ENCODE measurements at regions not wholly inside any gene's neighbourhood (a gene's known extent, or its start where the extent isn't known, plus 50 kb on each side); places are given as distances from the start of the nearest gene placed in this dataset.

DNA sequence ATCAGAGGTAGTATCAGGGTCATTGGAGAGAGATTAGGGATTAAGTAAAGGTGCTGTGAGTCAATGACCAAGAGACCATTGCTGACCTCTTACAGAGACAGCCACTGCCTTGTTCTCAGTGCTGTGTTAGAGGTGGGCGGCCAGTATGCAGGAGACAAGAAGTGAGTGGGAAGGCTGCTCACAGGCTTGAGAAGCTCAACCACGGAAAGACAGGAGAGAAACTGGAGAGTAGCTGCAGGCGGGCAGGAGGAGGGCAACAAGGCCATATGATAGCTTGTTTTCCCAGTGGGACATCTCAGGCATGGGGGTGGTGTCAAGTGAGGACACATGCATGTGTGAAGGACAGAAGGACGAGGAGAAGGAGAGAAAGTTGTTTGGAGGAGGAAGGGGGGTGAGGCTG lies 237.3 kb downstream of the PDCD6IP start:
- Histone ChIP-seq H3K27me3 (ENCODE audit: control insufficient read depth, extremely low read depth, insufficient read depth, low read length) (no peaks in the 10 kb centered on the region), H2AFZ (ENCODE audit: control insufficient read depth, low read length) (no peak overlapping the region), H3K36me3 (ENCODE audit: control insufficient read depth in 2 of 2, extremely low read depth in 1 of 2, insufficient read depth in 2 of 2, low read length in 2 of 2) (no peaks in the 10 kb centered on the region), H3K4me3 (ENCODE audit: control insufficient read depth in 2 of 3, extremely low read depth in 1 of 3, insufficient read depth in 2 of 3, low read depth in 1 of 3, low read length in 3 of 3) (no peak overlapping the region), H3K79me2 (ENCODE audit: control insufficient read depth, insufficient read depth, low read length) (no peaks in the 10 kb centered on the region), H3K27ac (ENCODE audit: control insufficient read depth, insufficient read depth, low read length) (no peak overlapping the region), H3K9me3 (ENCODE audit: control insufficient read depth, low read depth, low read length) (no peaks in the 10 kb centered on the region), H3K9me1 (ENCODE audit: control insufficient read depth, extremely low read depth, insufficient read depth, low read length) (no peaks in the 10 kb centered on the region), H3K4me2 (ENCODE audit: control insufficient read depth, extremely low read depth, insufficient read depth, low read depth, low read length) (no peak overlapping the region), H3K4me1 (ENCODE audit: control insufficient read depth, extremely low read depth, insufficient read depth, low read length) (no peaks in the 10 kb centered on the region), H3K9ac (ENCODE audit: control insufficient read depth, extremely low read depth, insufficient read depth, low read length) (no peak overlapping the region), H4K20me1 (ENCODE audit: control insufficient read depth, extremely low read depth, insufficient read depth, low read length) (no peaks in the 10 kb centered on the region)
- DNase-seq (ENCODE audit: low read depth, low spot score) (no peak), FAIRE-seq (no peak)
- no peak for TF ChIP-seq CTCF (optimal IDR thresholded peaks at IDR 0.05 in 1 of 3, IDR thresholded peaks at IDR 0.05 in 1 of 3, conservative IDR thresholded peaks at IDR 0.05 in 1 of 3; ENCODE audit: extremely low read depth in 1 of 3, insufficient read depth in 2 of 3, low read length in 3 of 3)
- no peak for TF ChIP-seq EZH2 (IDR thresholded peaks at IDR 0.05; ENCODE audit: low read length)
- dilution Hi-C loops (cut with MboI; ENCODE audit: extremely low pct_ligation_motif_present, low sequenced_read_pairs), result no loop called here

DNA sequence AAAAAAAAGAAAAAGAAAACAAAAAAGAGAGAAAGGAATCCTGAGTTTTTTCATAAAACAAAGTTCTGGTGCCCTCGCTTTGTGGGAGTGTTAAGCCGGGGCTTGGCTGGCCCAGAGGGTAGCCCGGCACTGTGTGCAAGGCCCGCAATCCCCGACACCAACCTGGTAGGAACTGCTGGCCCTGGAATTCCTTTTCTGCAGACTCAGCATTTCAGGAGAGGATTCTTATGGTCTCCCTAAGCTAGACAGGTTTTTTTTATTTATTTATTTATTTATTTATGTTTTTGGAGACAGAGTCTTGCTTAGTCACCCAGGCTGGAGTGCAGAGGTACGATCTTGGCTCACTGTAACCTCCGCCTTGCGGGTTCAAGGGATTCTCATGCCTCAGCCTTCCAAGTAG lies 238.8 kb downstream of the PDCD6IP start:
- FAIRE-seq (no peak), DNase-seq (ENCODE audit: low read depth, low spot score) (no peak)
- dilution Hi-C loops (cut with MboI; ENCODE audit: extremely low pct_ligation_motif_present, low sequenced_read_pairs), result no loop called here
- H3K9ac ChIP-seq (ENCODE audit: control insufficient read depth, extremely low read depth, insufficient read depth, low read length), result no peak overlapping the region
- H3K4me2 ChIP-seq (ENCODE audit: control insufficient read depth, extremely low read depth, insufficient read depth, low read depth, low read length), result no peak overlapping the region
- TF ChIP-seq EZH2 (IDR thresholded peaks at IDR 0.05; ENCODE audit: low read length) (no peak), CTCF (optimal IDR thresholded peaks at IDR 0.05 in 1 of 3, IDR thresholded peaks at IDR 0.05 in 1 of 3, conservative IDR thresholded peaks at IDR 0.05 in 1 of 3; ENCODE audit: extremely low read depth in 1 of 3, insufficient read depth in 2 of 3, low read length in 3 of 3) (no peak)
- H3K27ac ChIP-seq (ENCODE audit: control insufficient read depth, insufficient read depth, low read length), result no peak overlapping the region
- no peaks in the 10 kb centered on the region for H3K36me3 ChIP-seq (ENCODE audit: control insufficient read depth in 2 of 2, extremely low read depth in 1 of 2, insufficient read depth in 2 of 2, low read length in 2 of 2)
- H4K20me1 ChIP-seq (ENCODE audit: control insufficient read depth, extremely low read depth, insufficient read depth, low read length), result no peaks in the 10 kb centered on the region
- H3K9me3 ChIP-seq (ENCODE audit: control insufficient read depth, low read depth, low read length), result no peaks in the 10 kb centered on the region
- H3K9me1 ChIP-seq (ENCODE audit: control insufficient read depth, extremely low read depth, insufficient read depth, low read length), result no peaks in the 10 kb centered on the region
- no peak overlapping the region for H2AFZ ChIP-seq (ENCODE audit: control insufficient read depth, low read length)
- no peaks in the 10 kb centered on the region for H3K79me2 ChIP-seq (ENCODE audit: control insufficient read depth, insufficient read depth, low read length)
- H3K27me3 ChIP-seq (ENCODE audit: control insufficient read depth, extremely low read depth, insufficient read depth, low read length), result no peaks in the 10 kb centered on the region
- H3K4me3 ChIP-seq (ENCODE audit: control insufficient read depth in 2 of 3, extremely low read depth in 1 of 3, insufficient read depth in 2 of 3, low read depth in 1 of 3, low read length in 3 of 3), result no peak overlapping the region
- H3K4me1 ChIP-seq (ENCODE audit: control insufficient read depth, extremely low read depth, insufficient read depth, low read length), result no peaks in the 10 kb centered on the region

All from keratinocyte (primary cell).